OCI-LY3 (cell line): ENCODE measurements at regions not wholly inside any gene's neighbourhood (a gene's known extent, or its start where the extent isn't known, plus 50 kb on each side); places are given as distances from the start of the nearest gene placed in this dataset.

Experiments used
- EZH2phosphoT487 ChIP-seq: fragments of 200-600 bp; shearing (Covaris generic); IDR thresholded peaks from 2 replicates; pipeline ENCODE4 v1.6.1; 2018; ENCODE audit warnings: antibody characterized with exemption, mixed run types, low read depth
- TF ChIP-seq, protein P1 (sequence below): fragments of 200-600, 300-600 bp; sonication (generic); IDR thresholded peaks from 2 replicates; pipeline ENCODE4 v1.5.1; 2014; ENCODE audit warnings: antibody characterized with exemption, low read length, low read depth

DNA sequence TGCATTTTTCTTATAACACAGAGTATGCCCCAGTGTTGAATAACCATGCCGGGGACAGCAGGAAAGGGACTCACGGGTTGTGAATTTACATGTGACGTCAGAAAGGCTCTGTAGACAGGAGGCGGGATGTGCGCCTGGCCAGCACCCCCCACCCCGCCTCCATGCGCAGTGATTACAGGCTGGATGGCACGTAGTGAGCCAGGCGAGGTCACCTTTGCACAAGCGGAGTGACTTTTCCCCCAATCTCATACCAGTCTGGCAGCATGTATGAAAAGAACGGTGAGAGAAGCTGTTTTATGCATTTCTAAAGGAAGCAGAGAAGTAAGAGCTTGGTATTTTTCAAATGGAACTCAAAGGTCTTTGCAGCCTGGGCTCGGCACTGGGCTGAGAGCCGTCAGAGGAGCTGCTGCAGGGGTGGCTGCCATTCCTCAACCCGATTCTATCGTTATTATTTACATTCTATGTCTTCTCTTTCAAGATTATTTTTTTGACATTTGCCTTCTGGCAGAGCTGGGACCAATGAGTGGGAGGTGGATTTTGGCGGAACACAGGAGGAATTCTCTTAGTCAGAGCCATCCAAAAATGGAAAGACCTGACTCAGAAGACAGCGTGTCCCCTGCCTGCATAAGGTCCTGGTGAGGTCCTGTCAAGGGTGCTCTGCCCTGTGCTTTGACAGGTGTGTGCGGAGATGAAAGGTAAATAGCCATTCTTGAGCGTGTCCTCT lies 115.6 kb upstream of the SLC45A1 start:
- TF ChIP-seq, protein P1, sequence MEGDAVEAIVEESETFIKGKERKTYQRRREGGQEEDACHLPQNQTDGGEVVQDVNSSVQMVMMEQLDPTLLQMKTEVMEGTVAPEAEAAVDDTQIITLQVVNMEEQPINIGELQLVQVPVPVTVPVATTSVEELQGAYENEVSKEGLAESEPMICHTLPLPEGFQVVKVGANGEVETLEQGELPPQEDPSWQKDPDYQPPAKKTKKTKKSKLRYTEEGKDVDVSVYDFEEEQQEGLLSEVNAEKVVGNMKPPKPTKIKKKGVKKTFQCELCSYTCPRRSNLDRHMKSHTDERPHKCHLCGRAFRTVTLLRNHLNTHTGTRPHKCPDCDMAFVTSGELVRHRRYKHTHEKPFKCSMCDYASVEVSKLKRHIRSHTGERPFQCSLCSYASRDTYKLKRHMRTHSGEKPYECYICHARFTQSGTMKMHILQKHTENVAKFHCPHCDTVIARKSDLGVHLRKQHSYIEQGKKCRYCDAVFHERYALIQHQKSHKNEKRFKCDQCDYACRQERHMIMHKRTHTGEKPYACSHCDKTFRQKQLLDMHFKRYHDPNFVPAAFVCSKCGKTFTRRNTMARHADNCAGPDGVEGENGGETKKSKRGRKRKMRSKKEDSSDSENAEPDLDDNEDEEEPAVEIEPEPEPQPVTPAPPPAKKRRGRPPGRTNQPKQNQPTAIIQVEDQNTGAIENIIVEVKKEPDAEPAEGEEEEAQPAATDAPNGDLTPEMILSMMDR = no peak
- no peak for TF ChIP-seq EZH2phosphoT487
